ENCODE measurements at regions not wholly inside any gene's neighbourhood (a gene's known extent, or its start where the extent isn't known, plus 50 kb on each side); places are given as distances from the start of the nearest gene placed in this dataset.

DNA sequence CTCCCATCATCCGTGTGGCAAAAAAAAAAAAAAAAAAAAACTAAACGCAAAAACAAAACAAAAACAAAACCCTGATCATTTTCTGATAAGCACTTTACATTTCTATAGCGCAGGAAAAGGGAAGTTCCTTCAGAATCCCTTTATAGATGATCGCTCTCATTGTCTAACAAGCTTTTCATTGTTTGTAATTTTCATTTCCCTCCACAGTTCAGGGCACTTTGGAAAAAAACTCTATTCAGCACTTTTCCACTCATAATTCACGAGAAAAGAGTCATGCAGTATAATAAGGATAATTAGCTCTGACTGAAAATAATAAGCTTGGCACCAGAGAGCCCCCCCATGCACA is 89.4 kb upstream of the ATXN1 start:
- Histone ChIP-seq H2AFZ (ENCODE audit: control insufficient read depth, low read length) (no peak overlapping the region), H3K4me3 (ENCODE audit: control insufficient read depth in 2 of 3, extremely low read depth in 1 of 3, insufficient read depth in 2 of 3, low read depth in 1 of 3, low read length in 3 of 3) (no peak overlapping the region), H3K9ac (ENCODE audit: control insufficient read depth, extremely low read depth, insufficient read depth, low read length) (no peak overlapping the region), H4K20me1 (ENCODE audit: control insufficient read depth, extremely low read depth, insufficient read depth, low read length) (no peaks in the 10 kb centered on the region), H3K36me3 (ENCODE audit: control insufficient read depth in 2 of 2, extremely low read depth in 1 of 2, insufficient read depth in 2 of 2, low read length in 2 of 2) (no peaks in the 10 kb centered on the region), H3K9me1 (ENCODE audit: control insufficient read depth, extremely low read depth, insufficient read depth, low read length) (no peaks in the 10 kb centered on the region), H3K27ac (ENCODE audit: control insufficient read depth, insufficient read depth, low read length) (no peak overlapping the region), H3K4me2 (ENCODE audit: control insufficient read depth, extremely low read depth, insufficient read depth, low read depth, low read length) (no peak overlapping the region), H3K9me3 (ENCODE audit: control insufficient read depth, low read depth, low read length) (no peaks in the 10 kb centered on the region), H3K27me3 (ENCODE audit: control insufficient read depth, extremely low read depth, insufficient read depth, low read length) (no peaks in the 10 kb centered on the region), H3K79me2 (ENCODE audit: control insufficient read depth, insufficient read depth, low read length) (no peaks in the 10 kb centered on the region), H3K4me1 (ENCODE audit: control insufficient read depth, extremely low read depth, insufficient read depth, low read length) (peaks cover 3% of the 10 kb centered on the region)
- FAIRE-seq (no peak), DNase-seq (ENCODE audit: low read depth, low spot score) (no peak)
- TF ChIP-seq, protein P1, sequence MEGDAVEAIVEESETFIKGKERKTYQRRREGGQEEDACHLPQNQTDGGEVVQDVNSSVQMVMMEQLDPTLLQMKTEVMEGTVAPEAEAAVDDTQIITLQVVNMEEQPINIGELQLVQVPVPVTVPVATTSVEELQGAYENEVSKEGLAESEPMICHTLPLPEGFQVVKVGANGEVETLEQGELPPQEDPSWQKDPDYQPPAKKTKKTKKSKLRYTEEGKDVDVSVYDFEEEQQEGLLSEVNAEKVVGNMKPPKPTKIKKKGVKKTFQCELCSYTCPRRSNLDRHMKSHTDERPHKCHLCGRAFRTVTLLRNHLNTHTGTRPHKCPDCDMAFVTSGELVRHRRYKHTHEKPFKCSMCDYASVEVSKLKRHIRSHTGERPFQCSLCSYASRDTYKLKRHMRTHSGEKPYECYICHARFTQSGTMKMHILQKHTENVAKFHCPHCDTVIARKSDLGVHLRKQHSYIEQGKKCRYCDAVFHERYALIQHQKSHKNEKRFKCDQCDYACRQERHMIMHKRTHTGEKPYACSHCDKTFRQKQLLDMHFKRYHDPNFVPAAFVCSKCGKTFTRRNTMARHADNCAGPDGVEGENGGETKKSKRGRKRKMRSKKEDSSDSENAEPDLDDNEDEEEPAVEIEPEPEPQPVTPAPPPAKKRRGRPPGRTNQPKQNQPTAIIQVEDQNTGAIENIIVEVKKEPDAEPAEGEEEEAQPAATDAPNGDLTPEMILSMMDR (optimal IDR thresholded peaks at IDR 0.05 in 1 of 3, IDR thresholded peaks at IDR 0.05 in 1 of 3, conservative IDR thresholded peaks at IDR 0.05 in 1 of 3; ENCODE audit: extremely low read depth in 1 of 3, insufficient read depth in 2 of 3, low read length in 3 of 3), result no peak
- no peak for TF ChIP-seq EZH2 (IDR thresholded peaks at IDR 0.05; ENCODE audit: low read length)
- dilution Hi-C loops (cut with MboI; ENCODE audit: extremely low pct_ligation_motif_present, low sequenced_read_pairs), result no loop called here

DNA sequence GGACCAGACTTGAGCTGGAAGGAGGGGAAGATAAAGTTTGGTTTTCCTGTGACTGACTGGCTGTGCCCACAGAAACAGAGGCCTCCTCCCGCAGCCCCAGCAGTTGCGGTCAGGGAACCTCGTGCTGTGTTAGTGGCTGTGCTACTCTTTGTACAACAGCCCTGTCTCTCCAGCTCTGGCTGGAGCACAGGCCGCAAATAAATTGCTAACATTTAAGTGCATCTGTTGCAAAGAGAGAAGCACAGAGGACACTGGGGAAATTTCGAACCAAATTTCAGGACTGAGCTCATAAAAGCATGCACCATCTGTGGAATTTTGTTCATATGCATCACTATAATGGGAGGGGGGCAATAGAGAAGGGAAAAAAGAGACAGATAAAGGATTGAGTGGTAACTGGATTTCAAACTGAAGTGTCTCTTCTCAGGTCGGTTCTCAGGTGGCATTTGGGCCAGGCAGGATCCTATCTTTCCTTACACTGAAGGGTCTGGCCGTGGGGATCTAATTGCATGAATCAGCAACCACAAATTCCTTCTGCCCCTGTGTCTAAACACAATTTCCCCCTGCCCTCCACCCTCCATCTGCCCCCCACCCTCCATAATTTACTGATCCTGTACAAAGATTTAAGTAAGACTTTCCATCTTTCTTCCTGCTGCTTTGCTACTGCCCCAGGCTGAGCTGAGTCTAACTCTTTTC is 88.9 kb upstream of the ATXN1 start:
- DNase-seq (ENCODE audit: low read depth, low spot score), result no peak
- Histone ChIP-seq H3K36me3 (ENCODE audit: control insufficient read depth in 2 of 2, extremely low read depth in 1 of 2, insufficient read depth in 2 of 2, low read length in 2 of 2) (no peaks in the 10 kb centered on the region), H3K9me1 (ENCODE audit: control insufficient read depth, extremely low read depth, insufficient read depth, low read length) (no peaks in the 10 kb centered on the region), H4K20me1 (ENCODE audit: control insufficient read depth, extremely low read depth, insufficient read depth, low read length) (no peaks in the 10 kb centered on the region), H2AFZ (ENCODE audit: control insufficient read depth, low read length) (no peak overlapping the region), H3K4me2 (ENCODE audit: control insufficient read depth, extremely low read depth, insufficient read depth, low read depth, low read length) (no peak overlapping the region), H3K27me3 (ENCODE audit: control insufficient read depth, extremely low read depth, insufficient read depth, low read length) (no peaks in the 10 kb centered on the region), H3K4me3 (ENCODE audit: control insufficient read depth in 2 of 3, extremely low read depth in 1 of 3, insufficient read depth in 2 of 3, low read depth in 1 of 3, low read length in 3 of 3) (no peak overlapping the region), H3K9ac (ENCODE audit: control insufficient read depth, extremely low read depth, insufficient read depth, low read length) (no peak overlapping the region), H3K4me1 (ENCODE audit: control insufficient read depth, extremely low read depth, insufficient read depth, low read length) (peaks cover 3% of the 10 kb centered on the region), H3K79me2 (ENCODE audit: control insufficient read depth, insufficient read depth, low read length) (no peaks in the 10 kb centered on the region), H3K27ac (ENCODE audit: control insufficient read depth, insufficient read depth, low read length) (no peak overlapping the region), H3K9me3 (ENCODE audit: control insufficient read depth, low read depth, low read length) (no peaks in the 10 kb centered on the region)
- no peak for TF ChIP-seq EZH2 (IDR thresholded peaks at IDR 0.05; ENCODE audit: low read length)
- TF ChIP-seq, protein P1 (optimal IDR thresholded peaks at IDR 0.05 in 1 of 3, IDR thresholded peaks at IDR 0.05 in 1 of 3, conservative IDR thresholded peaks at IDR 0.05 in 1 of 3; ENCODE audit: extremely low read depth in 1 of 3, insufficient read depth in 2 of 3, low read length in 3 of 3), result no peak
- dilution Hi-C loops (cut with MboI; ENCODE audit: extremely low pct_ligation_motif_present, low sequenced_read_pairs), result no loop called here
- FAIRE-seq, result no peak
